GM12891 (cell line): ENCODE measurements at regions not wholly inside any gene's neighbourhood (a gene's known extent, or its start where the extent isn't known, plus 50 kb on each side); places are given as distances from the start of the nearest gene placed in this dataset.

Source experiments
- POLR2A ChIP-seq: IDR thresholded peaks from 2 replicates; pipeline ENCODE4 v1.6.1; 2011; ENCODE audit warnings: low read depth, low read length, control low read depth
- POLR2AphosphoS5 ChIP-seq: IDR thresholded peaks from 2 replicates; pipeline ENCODE4 v1.6.1; 2011; ENCODE audit warnings: low read depth, low read length, control low read depth
- TAF1 ChIP-seq: IDR thresholded peaks from 2 replicates; pipeline ENCODE4 v1.6.1; 2011; ENCODE audit warnings: low read depth, low read length, control low read depth

GRCh38 chr2:14817848-14818247 is 185.3 kb downstream of the LRATD1 start:
- TF ChIP-seq POLR2A = no peak
- TF ChIP-seq POLR2AphosphoS5 = no peak
- no peak for TF ChIP-seq TAF1
